ENCODE measurements at regions not wholly inside any gene's neighbourhood (a gene's known extent, or its start where the extent isn't known, plus 50 kb on each side); places are given as distances from the start of the nearest gene placed in this dataset.

DNA sequence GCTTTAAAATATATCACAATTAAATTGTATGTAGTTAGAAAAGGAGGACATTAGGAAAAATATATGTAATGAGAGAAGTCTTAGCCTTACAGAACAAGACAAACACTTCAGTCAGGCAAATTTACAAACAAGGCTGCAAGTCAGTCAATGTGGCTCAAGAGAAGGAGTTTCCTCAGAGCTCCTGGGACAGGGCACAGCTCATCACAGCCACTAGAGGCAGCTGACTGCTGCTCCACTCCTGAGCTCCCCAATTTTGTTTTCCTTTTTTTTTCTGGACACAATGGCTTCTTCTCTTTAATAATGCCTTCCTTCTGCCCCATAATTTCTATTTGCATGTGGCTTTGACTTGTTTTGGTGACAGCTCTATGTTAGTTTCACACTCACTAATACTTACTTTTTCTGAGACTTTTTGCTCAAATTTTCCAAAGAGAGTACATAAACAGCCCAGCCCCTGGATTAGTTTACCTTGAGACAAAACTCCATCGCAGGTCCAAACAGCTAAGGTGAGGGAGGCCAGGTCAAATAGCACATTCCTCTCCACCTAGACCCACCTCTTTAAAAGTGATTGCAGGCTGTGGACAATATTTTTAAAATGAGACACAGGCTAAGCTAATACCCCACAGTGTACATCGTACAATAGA lies 850.4 kb upstream of the FRG1 start:
- no peak for TF ChIP-seq TAF1 (IDR thresholded peaks at IDR 0.05; ENCODE audit: borderline replicate concordance, insufficient read depth, low read length)
- no peak for TF ChIP-seq SIN3A (IDR thresholded peaks at IDR 0.05; ENCODE audit: borderline replicate concordance, insufficient read depth, low read length)
- no peak for TF ChIP-seq POLR2AphosphoS5 (IDR thresholded peaks at IDR 0.05; ENCODE audit: low read depth, low read length)
- TF ChIP-seq, protein P1, sequence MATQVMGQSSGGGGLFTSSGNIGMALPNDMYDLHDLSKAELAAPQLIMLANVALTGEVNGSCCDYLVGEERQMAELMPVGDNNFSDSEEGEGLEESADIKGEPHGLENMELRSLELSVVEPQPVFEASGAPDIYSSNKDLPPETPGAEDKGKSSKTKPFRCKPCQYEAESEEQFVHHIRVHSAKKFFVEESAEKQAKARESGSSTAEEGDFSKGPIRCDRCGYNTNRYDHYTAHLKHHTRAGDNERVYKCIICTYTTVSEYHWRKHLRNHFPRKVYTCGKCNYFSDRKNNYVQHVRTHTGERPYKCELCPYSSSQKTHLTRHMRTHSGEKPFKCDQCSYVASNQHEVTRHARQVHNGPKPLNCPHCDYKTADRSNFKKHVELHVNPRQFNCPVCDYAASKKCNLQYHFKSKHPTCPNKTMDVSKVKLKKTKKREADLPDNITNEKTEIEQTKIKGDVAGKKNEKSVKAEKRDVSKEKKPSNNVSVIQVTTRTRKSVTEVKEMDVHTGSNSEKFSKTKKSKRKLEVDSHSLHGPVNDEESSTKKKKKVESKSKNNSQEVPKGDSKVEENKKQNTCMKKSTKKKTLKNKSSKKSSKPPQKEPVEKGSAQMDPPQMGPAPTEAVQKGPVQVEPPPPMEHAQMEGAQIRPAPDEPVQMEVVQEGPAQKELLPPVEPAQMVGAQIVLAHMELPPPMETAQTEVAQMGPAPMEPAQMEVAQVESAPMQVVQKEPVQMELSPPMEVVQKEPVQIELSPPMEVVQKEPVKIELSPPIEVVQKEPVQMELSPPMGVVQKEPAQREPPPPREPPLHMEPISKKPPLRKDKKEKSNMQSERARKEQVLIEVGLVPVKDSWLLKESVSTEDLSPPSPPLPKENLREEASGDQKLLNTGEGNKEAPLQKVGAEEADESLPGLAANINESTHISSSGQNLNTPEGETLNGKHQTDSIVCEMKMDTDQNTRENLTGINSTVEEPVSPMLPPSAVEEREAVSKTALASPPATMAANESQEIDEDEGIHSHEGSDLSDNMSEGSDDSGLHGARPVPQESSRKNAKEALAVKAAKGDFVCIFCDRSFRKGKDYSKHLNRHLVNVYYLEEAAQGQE (IDR thresholded peaks at IDR 0.05; ENCODE audit: insufficient read depth in 1 of 2, low read depth in 2 of 2, low read length in 2 of 2), result no peak
- TF ChIP-seq FOXP2 (optimal IDR thresholded peaks at IDR 0.05; ENCODE audit: borderline replicate concordance, extremely low read depth, extremely low read length, insufficient read depth), result no peak
